ENCODE measurements at regions not wholly inside any gene's neighbourhood (a gene's known extent, or its start where the extent isn't known, plus 50 kb on each side); places are given as distances from the start of the nearest gene placed in this dataset.

- peak; percentile 19 for DNase-seq (ENCODE audit: low spot score)
Observed at GRCh38 chr12:127230843-127231260, 1036.1 kb upstream of the TMEM132C start.

- DNase-seq (ENCODE audit: low spot score), result no peak
Observed at GRCh38 chr12:127231371-127231770, 1035.6 kb upstream of the TMEM132C start.

GRCh38 chr12:127233016-127233415 is 1034.0 kb upstream of the TMEM132C start:
- no peak for DNase-seq (ENCODE audit: low spot score)

GRCh38 chr12:127235761-127236160 is 1031.2 kb upstream of the TMEM132C start:
- DNase-seq (ENCODE audit: low spot score), result no peak

- no peak for DNase-seq (ENCODE audit: low spot score)
Observed at GRCh38 chr12:127236491-127236890, 1030.5 kb upstream of the TMEM132C start.

- no peak for DNase-seq (ENCODE audit: low spot score)
Observed at GRCh38 chr12:127237151-127237550, 1029.8 kb upstream of the TMEM132C start.

- no peak for DNase-seq (ENCODE audit: low spot score)
Observed at GRCh38 chr12:127238107-127238506, 1028.9 kb upstream of the TMEM132C start.

GRCh38 chr12:127239781-127240180 is 1027.2 kb upstream of the TMEM132C start:
- peak; percentile 11 for DNase-seq (ENCODE audit: low spot score)

- DNase-seq (ENCODE audit: low spot score), result no peak
Observed at GRCh38 chr12:127240249-127240929, 1026.6 kb upstream of the TMEM132C start.

GRCh38 chr12:127241072-127241817 is 1025.7 kb upstream of the TMEM132C start:
- DNase-seq (ENCODE audit: low spot score), result no peak

- DNase-seq (ENCODE audit: low spot score), result no peak
Observed at GRCh38 chr12:127245009-127245408, 1022.0 kb upstream of the TMEM132C start.

- DNase-seq (ENCODE audit: low spot score), result no peak
Observed at GRCh38 chr12:127245437-127245836, 1021.5 kb upstream of the TMEM132C start.

- no peak for DNase-seq (ENCODE audit: low spot score)
Observed at GRCh38 chr12:127247937-127248336, 1019.0 kb upstream of the TMEM132C start.

GRCh38 chr12:127249428-127249827 is 1017.5 kb upstream of the TMEM132C start:
- DNase-seq (ENCODE audit: low spot score), result no peak

GRCh38 chr12:127253797-127254327 is 1013.1 kb upstream of the TMEM132C start:
- DNase-seq (ENCODE audit: low spot score), result no peak

- DNase-seq (ENCODE audit: low spot score), result no peak
Observed at GRCh38 chr12:127254420-127254955, 1012.5 kb upstream of the TMEM132C start.

GRCh38 chr12:127257366-127257935 is 1009.5 kb upstream of the TMEM132C start:
- no peak for DNase-seq (ENCODE audit: low spot score)

- no peak for DNase-seq (ENCODE audit: low spot score)
Observed at GRCh38 chr12:127260531-127260930, 1006.4 kb upstream of the TMEM132C start.

GRCh38 chr12:127260999-127261398 is 1006.0 kb upstream of the TMEM132C start:
- no peak for DNase-seq (ENCODE audit: low spot score)

- DNase-seq (ENCODE audit: low spot score), result no peak
Observed at GRCh38 chr12:127262615-127263014, 1004.4 kb upstream of the TMEM132C start.

GRCh38 chr12:127263621-127264020 is 1003.3 kb upstream of the TMEM132C start:
- no peak for DNase-seq (ENCODE audit: low spot score)

GRCh38 chr12:127267128-127267527 is 999.8 kb upstream of the TMEM132C start:
- no peak for DNase-seq (ENCODE audit: low spot score)

- DNase-seq (ENCODE audit: low spot score), result no peak
Observed at GRCh38 chr12:127268213-127268612, 998.8 kb upstream of the TMEM132C start.
